SK-N-SH treated with all-trans-retinoic acid at 6 μM for 48 hours (cell line): ENCODE measurements at regions not wholly inside any gene's neighbourhood (a gene's known extent, or its start where the extent isn't known, plus 50 kb on each side); places are given as distances from the start of the nearest gene placed in this dataset.

Source experiments
- ATAC-seq: fragments of 200-7000 bp; cut with Tn5 transposase; 3 replicates; pipeline ENCODE4 v1.9.1; 2020; ENCODE audit warnings: mild to moderate bottlenecking, moderate library complexity
- CREB5 ChIP-seq: fragments of 250-450 bp; sonication (Bioruptor Pico); IDR thresholded peaks from 2 replicates; pipeline ENCODE4 v1.5.1; 2020; ENCODE audit warnings: low read depth, mild to moderate bottlenecking, moderate library complexity
- CSDC2 ChIP-seq: fragments of 250-450 bp; sonication (Bioruptor Pico); IDR thresholded peaks from 2 replicates; pipeline ENCODE4 v1.5.0; 2020; ENCODE audit warnings: mild to moderate bottlenecking, moderate library complexity
- CSRNP3 ChIP-seq: fragments of 250-450 bp; sonication (Bioruptor Pico); IDR thresholded peaks from 2 replicates; pipeline ENCODE4 v1.5.1; 2021; ENCODE audit warnings: mild to moderate bottlenecking, moderate library complexity
- GLIS3 ChIP-seq: fragments of 250-450 bp; sonication (Bioruptor Pico); IDR thresholded peaks from 2 replicates; pipeline ENCODE4 v1.5.0; 2020; ENCODE audit warnings: mild to moderate bottlenecking, moderate library complexity
- ISL1 ChIP-seq: fragments of 250-450 bp; sonication (Bioruptor Pico); IDR thresholded peaks from 2 replicates; pipeline ENCODE4 v2.1.2; 2022; ENCODE audit warnings: mild to moderate bottlenecking, moderate library complexity
- OSR1 ChIP-seq: fragments of 250-450 bp; sonication (Bioruptor Pico); IDR thresholded peaks from 2 replicates; pipeline ENCODE4 v1.8.0; 2022; ENCODE audit warnings: moderate library complexity, mild to moderate bottlenecking, inconsistent platforms
- PATZ1 ChIP-seq: fragments of 250-450 bp; sonication (Bioruptor Pico); IDR thresholded peaks from 2 replicates; pipeline ENCODE4 v1.8.0; 2020; ENCODE audit warnings: mild to moderate bottlenecking, moderate library complexity, borderline replicate concordance
- POU6F1 ChIP-seq: fragments of 250-450 bp; sonication (Bioruptor Pico); IDR thresholded peaks from 2 replicates; pipeline ENCODE4 v1.8.0; 2021; ENCODE audit warnings: low read depth, mild to moderate bottlenecking, moderate library complexity, borderline replicate concordance
- PPARA ChIP-seq: fragments of 250-450 bp; sonication (Bioruptor Pico); IDR thresholded peaks from 2 replicates; pipeline ENCODE4 v1.5.0; 2020; ENCODE audit warnings: mild to moderate bottlenecking, borderline replicate concordance
- SNAI2 ChIP-seq: fragments of 250-450 bp; sonication (Bioruptor Pico); IDR thresholded peaks from 2 replicates; pipeline ENCODE4 v1.5.0; 2020; ENCODE audit warnings: mild to moderate bottlenecking, moderate library complexity
- TCF4 ChIP-seq: fragments of 250-450 bp; sonication (Bioruptor Pico); IDR thresholded peaks from 2 replicates; pipeline ENCODE4 v1.8.0; 2021; ENCODE audit warnings: mild to moderate bottlenecking, moderate library complexity, borderline replicate concordance
- TOX ChIP-seq: fragments of 250-450 bp; sonication (Bioruptor Pico); IDR thresholded peaks from 2 replicates; pipeline ENCODE4 v1.8.0; 2021; ENCODE audit warnings: mild to moderate bottlenecking, moderate library complexity, borderline replicate concordance
- TSHZ2 ChIP-seq: fragments of 250-450 bp; sonication (Bioruptor Pico); IDR thresholded peaks from 2 replicates; pipeline ENCODE4 v1.5.0; 2020; ENCODE audit warnings: mild to moderate bottlenecking, moderate library complexity
- ZC3H10 ChIP-seq: fragments of 250-450 bp; sonication (Bioruptor Pico); IDR thresholded peaks from 2 replicates; pipeline ENCODE4 v1.5.1; 2021; ENCODE audit warnings: mild to moderate bottlenecking, moderate library complexity
- ZFP3 ChIP-seq: fragments of 250-450 bp; sonication (Bioruptor Pico); IDR thresholded peaks from 2 replicates; pipeline ENCODE4 v1.5.0; 2020; ENCODE audit warnings: mild to moderate bottlenecking, moderate library complexity
- ZFP30 ChIP-seq: fragments of 450-650 bp; formaldehyde crosslinking; IDR thresholded peaks from 2 replicates; pipeline ENCODE4 v1.5.0; 2022; ENCODE audit warnings: mild to moderate bottlenecking, moderate library complexity
- ZNF565 ChIP-seq: fragments of 450-650 bp; formaldehyde crosslinking; conservative IDR thresholded peaks from 2 replicates; pipeline ENCODE4 v1.5.0; 2020; ENCODE audit warnings: low read depth, mild to moderate bottlenecking, moderate library complexity
- ZNF70 ChIP-seq: fragments of 450-650 bp; formaldehyde crosslinking; IDR thresholded peaks from 2 replicates; pipeline ENCODE4 v1.5.0; 2020; ENCODE audit warnings: mild to moderate bottlenecking, moderate library complexity
- ZNF8 ChIP-seq: fragments of 450-650 bp; formaldehyde crosslinking; IDR thresholded peaks from 2 replicates; pipeline ENCODE4 v1.5.0; 2020; ENCODE audit warnings: mild to moderate bottlenecking, moderate library complexity

GRCh38 chr10:131546086-131546810 lies 234.7 kb upstream of the TCERG1L start:
- ATAC-seq = no peak
- TF ChIP-seq POU6F1 (CRISPR knock-in tag) = no peak
- no peak for TF ChIP-seq ZNF565 (CRISPR knock-in tag)

- TF ChIP-seq ISL1 (CRISPR knock-in tag) = no peak
- no peak for TF ChIP-seq ZNF70 (CRISPR knock-in tag)
- TF ChIP-seq PATZ1 (CRISPR knock-in tag) = no peak
- TF ChIP-seq GLIS3 = no peak
- TF ChIP-seq SNAI2 (CRISPR knock-in tag) = no peak
- TF ChIP-seq ZNF565 (CRISPR knock-in tag) = no peak
- no peak for TF ChIP-seq PPARA (CRISPR knock-in tag)
- no peak for TF ChIP-seq ZFP30 (CRISPR knock-in tag)
- no peak for TF ChIP-seq CSDC2 (CRISPR knock-in tag)
- ATAC-seq = no peak
These were observed 235.7 kb upstream of the TCERG1L start for GRCh38 chr10:131547129-131547799.

GRCh38 chr10:131548176-131548575 lies 236.7 kb upstream of the TCERG1L start:
- no peak for TF ChIP-seq CREB5 (CRISPR knock-in tag)
- no peak for TF ChIP-seq GLIS3
- no peak for TF ChIP-seq ZNF70 (CRISPR knock-in tag)
- TF ChIP-seq ISL1 (CRISPR knock-in tag) = no peak
- TF ChIP-seq PPARA (CRISPR knock-in tag) = no peak
- no peak for TF ChIP-seq CSDC2 (CRISPR knock-in tag)
- no peak for TF ChIP-seq ZFP30 (CRISPR knock-in tag)
- TF ChIP-seq ZFP3 (CRISPR knock-in tag) = no peak
- no peak for TF ChIP-seq ZC3H10 (CRISPR knock-in tag)
- ATAC-seq = no peak

GRCh38 chr10:131549116-131549515 lies 237.6 kb upstream of the TCERG1L start:
- no peak for TF ChIP-seq TSHZ2 (CRISPR knock-in tag)
- no peak for TF ChIP-seq ZNF8 (CRISPR knock-in tag)
- no peak for TF ChIP-seq ZC3H10 (CRISPR knock-in tag)
- TF ChIP-seq POU6F1 (CRISPR knock-in tag) = no peak
- no peak for TF ChIP-seq TOX
- no peak for TF ChIP-seq OSR1 (CRISPR knock-in tag)
- TF ChIP-seq TCF4 (CRISPR knock-in tag) = no peak
- no peak for TF ChIP-seq GLIS3
- TF ChIP-seq CSRNP3 (CRISPR knock-in tag) = no peak
- ATAC-seq = no peak
